HG03066 (cell line): ENCODE measurements at regions not wholly inside any gene's neighbourhood (a gene's known extent, or its start where the extent isn't known, plus 50 kb on each side); places are given as distances from the start of the nearest gene placed in this dataset.

Experiments used
- ATAC-seq: cut with Tn5 transposase; IDR thresholded peaks from one replicate; pipeline ENCODE4 v1.9.1; 2021; ENCODE audit warnings: low read depth; ENCODE audit not compliant: unreplicated experiment

- ATAC-seq = no peak
Measured at GRCh38 chr13:70714993-70715392, 606.7 kb upstream of the KLHL1 start.

GRCh38 chr13:70708775-70709174 lies 600.5 kb upstream of the KLHL1 start:
- ATAC-seq = no peak

GRCh38 chr13:70703755-70704154 lies 595.5 kb upstream of the KLHL1 start:
- no peak for ATAC-seq

GRCh38 chr13:70694996-70695715 lies 586.9 kb upstream of the KLHL1 start:
- no peak for ATAC-seq

- no peak for ATAC-seq
Measured at GRCh38 chr13:70668983-70669382, 560.7 kb upstream of the KLHL1 start.

GRCh38 chr13:70668293-70668692 lies 560.0 kb upstream of the KLHL1 start:
- ATAC-seq = no peak

GRCh38 chr13:70666883-70667556 lies 558.8 kb upstream of the KLHL1 start:
- ATAC-seq = no peak

GRCh38 chr13:70662231-70662940 lies 554.1 kb upstream of the KLHL1 start:
- no peak for ATAC-seq

GRCh38 chr13:70644052-70644451 lies 535.8 kb upstream of the KLHL1 start:
- ATAC-seq = no peak

- ATAC-seq = no peak
Measured at GRCh38 chr13:70634893-70635292, 526.6 kb upstream of the KLHL1 start.

GRCh38 chr13:70630247-70630646 lies 522.0 kb upstream of the KLHL1 start:
- ATAC-seq = no peak

GRCh38 chr13:70623239-70623638 lies 515.0 kb upstream of the KLHL1 start:
- ATAC-seq = no peak

GRCh38 chr13:70622796-70623195 lies 514.5 kb upstream of the KLHL1 start:
- no peak for ATAC-seq

GRCh38 chr13:70619936-70620335 lies 511.7 kb upstream of the KLHL1 start:
- no peak for ATAC-seq

- no peak for ATAC-seq
Measured at GRCh38 chr13:70616847-70617246, 508.6 kb upstream of the KLHL1 start.

- no peak for ATAC-seq
Measured at GRCh38 chr13:70613295-70613694, 505.0 kb upstream of the KLHL1 start.

GRCh38 chr13:70612881-70613280 lies 504.6 kb upstream of the KLHL1 start:
- no peak for ATAC-seq

- no peak for ATAC-seq
Measured at GRCh38 chr13:70604448-70604847, 496.2 kb upstream of the KLHL1 start.

- ATAC-seq = no peak
Measured at GRCh38 chr13:70593716-70594115, 485.5 kb upstream of the KLHL1 start.

- ATAC-seq = no peak
Measured at GRCh38 chr13:70585109-70585508, 476.9 kb upstream of the KLHL1 start.

- no peak for ATAC-seq
Measured at GRCh38 chr13:70580825-70581224, 472.6 kb upstream of the KLHL1 start.

GRCh38 chr13:70579941-70580340 lies 471.7 kb upstream of the KLHL1 start:
- no peak for ATAC-seq
